CD14-positive monocyte (primary cell): ENCODE measurements at regions not wholly inside any gene's neighbourhood (a gene's known extent, or its start where the extent isn't known, plus 50 kb on each side); places are given as distances from the start of the nearest gene placed in this dataset.

ENCODE experiments used
- DNase-seq, 3 donors: peaks; one replicate each; pipeline ENCODE4 v3.0.0-alpha.2; 2011 to 2022
- H2AFZ ChIP-seq: 2 replicates; pipeline ENCODE4 v1.6.0; 2012; ENCODE audit warnings: mild to moderate bottlenecking, low read depth, low read length, inconsistent platforms; ENCODE audit not compliant: insufficient read depth, poor library complexity, severe bottlenecking
- H3K27ac ChIP-seq, 2 donors: 1 replicate in 1 of 2; 2 replicates in 1 of 2; pipeline ENCODE4 v1.5.1; 2012 to 2013; ENCODE audit warnings: low read length in 2 of 2, control low read depth in 1 of 2, inconsistent platforms in 1 of 2, low read depth in 1 of 2, mild to moderate bottlenecking in 1 of 2
- H3K27me3 ChIP-seq, 2 donors: one replicate each; pipeline versions ENCODE4 v1.6.0 to v1.6.1; 2011 to 2013; ENCODE audit warnings: low read length in 2 of 2; ENCODE audit not compliant: control insufficient read depth in 2 of 2, insufficient read depth in 2 of 2
- H3K36me3 ChIP-seq, 2 donors: replicated peaks in 1 of 2; 1 replicate in 1 of 2; 2 replicates in 1 of 2; pipeline versions ENCODE4 v1.5.1 to v1.6.1; 2012 to 2013; ENCODE audit warnings: low read length in 2 of 2, control low read depth in 1 of 2, inconsistent platforms in 1 of 2, mild to moderate bottlenecking in 1 of 2; ENCODE audit not compliant: insufficient read depth in 2 of 2, control insufficient read depth in 1 of 2
- H3K4me1 ChIP-seq, 2 donors: 1 replicate in 1 of 2; 2 replicates in 1 of 2; pipeline versions ENCODE4 v1.5.1 to v1.6.1; 2012 to 2013; ENCODE audit warnings: low read length in 2 of 2, control low read depth in 1 of 2, inconsistent platforms in 1 of 2, mild to moderate bottlenecking in 1 of 2, moderate library complexity in 1 of 2; ENCODE audit not compliant: insufficient read depth in 2 of 2, control insufficient read depth in 1 of 2
- H3K4me2 ChIP-seq: replicated peaks from 2 replicates; pipeline ENCODE3; 2012; ENCODE audit warnings: low read length, moderate library complexity, mild to moderate bottlenecking; ENCODE audit not compliant: poor library complexity, severe bottlenecking; ENCODE audit errors: extremely low read depth
- H3K4me3 ChIP-seq, 3 experiments: fragments of 200-600 bp in 1 of 3; sonication (generic) in 1 of 3; replicated peaks in 1 of 3; 1 replicate in 2 of 3; 2 replicates in 1 of 3; pipeline ENCODE4 v1.5.1; 2011 to 2013; ENCODE audit warnings: low read length in 3 of 3, mild to moderate bottlenecking in 3 of 3, control low read depth in 2 of 3, low read depth in 2 of 3, inconsistent platforms in 1 of 3, moderate library complexity in 1 of 3
- H3K79me2 ChIP-seq: 2 replicates; pipeline ENCODE4 v1.6.0; 2012; ENCODE audit warnings: mild to moderate bottlenecking, control low read depth, inconsistent platforms, low read length, moderate library complexity; ENCODE audit not compliant: insufficient read depth
- H3K9ac ChIP-seq: 2 replicates; pipeline ENCODE4 v1.6.0; 2017; ENCODE audit warnings: low read length, mild to moderate bottlenecking; ENCODE audit not compliant: insufficient read depth, poor library complexity, severe bottlenecking
- H3K9me3 ChIP-seq, 2 donors: replicated peaks in 1 of 2; 1 replicate in 1 of 2; 2 replicates in 1 of 2; pipeline versions ENCODE4 v1.5.1 to v1.6.1; 2012 to 2013; ENCODE audit warnings: low read length in 2 of 2, control low read depth in 1 of 2; ENCODE audit not compliant: control insufficient read depth in 1 of 2, insufficient read depth in 1 of 2
- H4K20me1 ChIP-seq: 2 replicates; pipeline ENCODE4 v1.6.0; 2012; ENCODE audit warnings: mild to moderate bottlenecking, low read length, control low read depth, moderate library complexity; ENCODE audit not compliant: insufficient read depth
- H3K27ac Mint-ChIP-seq, 7 donors: one replicate each; pipeline ENCODE4 v1.8.0; 2020; ENCODE audit warnings: mild to moderate bottlenecking in 7 of 7, mixed read lengths in 7 of 7, moderate library complexity in 6 of 7, inconsistent platforms in 2 of 7
- H3K27me3 Mint-ChIP-seq, 3 donors: one replicate each; pipeline ENCODE4 v1.8.0; 2021 to 2022; ENCODE audit warnings: low read depth in 3 of 3, mild to moderate bottlenecking in 3 of 3, mixed read lengths in 3 of 3, moderate library complexity in 3 of 3, inconsistent platforms in 1 of 3
- H3K36me3 Mint-ChIP-seq, 2 donors: one replicate each; pipeline ENCODE4 v1.8.0; 2020; ENCODE audit warnings: mixed read lengths in 2 of 2, inconsistent platforms in 1 of 2, mild to moderate bottlenecking in 1 of 2
- H3K4me1 Mint-ChIP-seq: one replicate; pipeline ENCODE4 v1.8.0; 2020; ENCODE audit warnings: mild to moderate bottlenecking, mixed read lengths
- H3K4me3 Mint-ChIP-seq, 2 donors: one replicate each; pipeline ENCODE4 v1.8.0; 2020; ENCODE audit warnings: mild to moderate bottlenecking in 2 of 2, mixed read lengths in 2 of 2, moderate library complexity in 1 of 2
- H3K9me3 Mint-ChIP-seq, 7 donors: one replicate each; pipeline ENCODE4 v1.8.0; 2020 to 2022; ENCODE audit warnings: mixed read lengths in 7 of 7, mild to moderate bottlenecking in 6 of 7, moderate library complexity in 6 of 7, inconsistent platforms in 2 of 7
- CTCF ChIP-seq: fragments of 200-600 bp; IDR thresholded peaks from one replicate; pipeline ENCODE4 v1.8.0; 2022; ENCODE audit warnings: antibody characterized with exemption, mild to moderate bottlenecking
- WGBS: methylation state at CpG from one replicate; pipeline ENCODE4 v1.1.5; 2013; ENCODE audit warnings: missing lambda C conversion rate; ENCODE audit not compliant: insufficient coverage; 5-methylcytosine and 5-hydroxymethylcytosine counted together
- intact Hi-C, 2 donors: fragments of 100-400 bp; cut with micrococcal nuclease; formaldehyde crosslinking; loops; one replicate each; pipeline versions ENCODE4 v1.15.0 to v1.15.1; 2023

GRCh38 chr2:176645494-176645893 is 376.3 kb downstream of the MTX2 start:
- Histone ChIP-seq H3K79me2 (no peaks in the 10 kb centered on the region), H4K20me1 (no peaks in the 10 kb centered on the region), H3K9me3 (no peaks in the 10 kb centered on the region), H3K36me3 (no peaks in the 10 kb centered on the region), H2AFZ (no peak overlapping the region), H3K27ac (no peak overlapping the region), H3K9ac (no peak overlapping the region), H3K27me3 (peaks cover 55 to 78% of the 10 kb centered on the region in 2 donors), H3K4me1 (no peaks in the 10 kb centered on the region), H3K4me2 (no peak overlapping the region), H3K4me3 (no peak overlapping the region)
- Mint-ChIP-seq H3K4me1 (no peaks in the 10 kb centered on the region), H3K36me3 (no peaks in the 10 kb centered on the region), H3K27me3 (peaks cover 36 to 61% (median 45%) of the 10 kb centered on the region in 3 donors), H3K9me3 (no peaks in the 10 kb centered on the region), H3K27ac (no peak overlapping the region), H3K4me3 (no peak overlapping the region)
- intact Hi-C loops = no loop called here
- 100% methylated on average over 1 of the region's 3 CpGs for WGBS
- DNase-seq = no peak
- TF ChIP-seq CTCF = no peak

- Histone ChIP-seq H3K4me2 (no peak overlapping the region), H3K27me3 (peaks cover 51 to 76% of the 10 kb centered on the region in 2 donors), H3K79me2 (no peaks in the 10 kb centered on the region), H3K9ac (no peak overlapping the region), H3K9me3 (no peaks in the 10 kb centered on the region), H2AFZ (no peak overlapping the region), H3K4me1 (no peaks in the 10 kb centered on the region), H3K36me3 (no peaks in the 10 kb centered on the region), H3K27ac (no peak overlapping the region), H4K20me1 (no peaks in the 10 kb centered on the region), H3K4me3 (no peak overlapping the region)
- H3K36me3 Mint-ChIP-seq = no peaks in the 10 kb centered on the region
- 79% methylated on average over 3 of the region's 5 CpGs for WGBS
- DNase-seq = no peak
- H3K9me3 Mint-ChIP-seq = no peaks in the 10 kb centered on the region
- H3K4me3 Mint-ChIP-seq = no peak overlapping the region
- TF ChIP-seq CTCF = no peak
- intact Hi-C loops = no loop called here
- no peak overlapping the region for H3K27ac Mint-ChIP-seq
- H3K27me3 Mint-ChIP-seq = peaks cover 35 to 60% (median 45%) of the 10 kb centered on the region in 3 donors
- no peaks in the 10 kb centered on the region for H3K4me1 Mint-ChIP-seq
Measured at GRCh38 chr2:176646033-176646615, 376.9 kb downstream of the MTX2 start.
